ENCODE measurements at regions not wholly inside any gene's neighbourhood (a gene's known extent, or its start where the extent isn't known, plus 50 kb on each side); places are given as distances from the start of the nearest gene placed in this dataset.
"Not testable (repeated sequence)": the region's sequence is repeated elsewhere in the genome, so short reads cannot be mapped to it uniquely, and the experiment has no call there.

GRCh38 chr16:7953360-7953759 is 620.7 kb downstream of the RBFOX1 start:
- FAIRE-seq, result no peak
- DNase-seq (ENCODE audit: insufficient read length, low spot score), result no peak
- no peak for TF ChIP-seq POLR2A (IDR thresholded peaks at IDR 0.05; ENCODE audit: low read depth, low read length)

- FAIRE-seq (no peak), DNase-seq (ENCODE audit: insufficient read length, low spot score) (no peak)
- no peak for TF ChIP-seq POLR2A (IDR thresholded peaks at IDR 0.05; ENCODE audit: low read depth, low read length)
These were observed 613.5 kb downstream of the RBFOX1 start for GRCh38 chr16:7946142-7946541.

GRCh38 chr16:7938175-7938574 is 605.5 kb downstream of the RBFOX1 start:
- TF ChIP-seq POLR2A (IDR thresholded peaks at IDR 0.05; ENCODE audit: low read depth, low read length), result no peak
- FAIRE-seq (no peak), DNase-seq (ENCODE audit: insufficient read length, low spot score) (no peak)

- TF ChIP-seq POLR2A (IDR thresholded peaks at IDR 0.05; ENCODE audit: low read depth, low read length), result no peak
- DNase-seq (ENCODE audit: insufficient read length, low spot score) (no peak), FAIRE-seq (no peak)
These were observed 588.7 kb downstream of the RBFOX1 start for GRCh38 chr16:7921345-7921744.

- DNase-seq (ENCODE audit: insufficient read length, low spot score), result no peak
- TF ChIP-seq POLR2A (IDR thresholded peaks at IDR 0.05; ENCODE audit: low read depth, low read length), result no peak
- FAIRE-seq, result no peak
These were observed 587.1 kb downstream of the RBFOX1 start for GRCh38 chr16:7919782-7920181.

GRCh38 chr16:7914748-7915147 is 582.1 kb downstream of the RBFOX1 start:
- no peak for DNase-seq (ENCODE audit: insufficient read length, low spot score)
- no peak for FAIRE-seq
- no peak for TF ChIP-seq POLR2A (IDR thresholded peaks at IDR 0.05; ENCODE audit: low read depth, low read length)

GRCh38 chr16:7912132-7912531 is 579.5 kb downstream of the RBFOX1 start:
- no peak for DNase-seq (ENCODE audit: insufficient read length, low spot score)
- TF ChIP-seq POLR2A (IDR thresholded peaks at IDR 0.05; ENCODE audit: low read depth, low read length), result no peak
- no peak for FAIRE-seq

GRCh38 chr16:7910116-7910515 is 577.5 kb downstream of the RBFOX1 start:
- DNase-seq (ENCODE audit: insufficient read length, low spot score) (no peak), FAIRE-seq (no peak)
- TF ChIP-seq POLR2A (IDR thresholded peaks at IDR 0.05; ENCODE audit: low read depth, low read length), result no peak

- FAIRE-seq, result no peak
- no peak for DNase-seq (ENCODE audit: insufficient read length, low spot score)
- TF ChIP-seq POLR2A (IDR thresholded peaks at IDR 0.05; ENCODE audit: low read depth, low read length), result no peak
These were observed 555.8 kb downstream of the RBFOX1 start for GRCh38 chr16:7888411-7888810.

- no peak for FAIRE-seq
- TF ChIP-seq POLR2A (IDR thresholded peaks at IDR 0.05; ENCODE audit: low read depth, low read length), result no peak
These were observed 554.7 kb downstream of the RBFOX1 start for GRCh38 chr16:7887316-7887715.

GRCh38 chr16:7871979-7872378 is 539.3 kb downstream of the RBFOX1 start:
- no peak for FAIRE-seq

More at GRCh38 chr16:7887316-7887715, 554.7 kb downstream of the RBFOX1 start:
- DNase-seq (ENCODE audit: insufficient read length, low spot score), result no peak

GRCh38 chr16:7871371-7871770 is 538.7 kb downstream of the RBFOX1 start:
- TF ChIP-seq POLR2A (IDR thresholded peaks at IDR 0.05; ENCODE audit: low read depth, low read length), result no peak
- no peak for DNase-seq (ENCODE audit: insufficient read length, low spot score)
- no peak for FAIRE-seq

More at GRCh38 chr16:7871979-7872378, 539.3 kb downstream of the RBFOX1 start:
- DNase-seq (ENCODE audit: insufficient read length, low spot score), result no peak
- no peak for TF ChIP-seq POLR2A (IDR thresholded peaks at IDR 0.05; ENCODE audit: low read depth, low read length)

GRCh38 chr16:7867831-7868230 is 535.2 kb downstream of the RBFOX1 start:
- no peak for TF ChIP-seq POLR2A (IDR thresholded peaks at IDR 0.05; ENCODE audit: low read depth, low read length)
- DNase-seq (ENCODE audit: insufficient read length, low spot score) (no peak), FAIRE-seq (no peak)

GRCh38 chr16:7866144-7866543 is 533.5 kb downstream of the RBFOX1 start:
- no peak for TF ChIP-seq POLR2A (IDR thresholded peaks at IDR 0.05; ENCODE audit: low read depth, low read length)
- FAIRE-seq, result no peak
- no peak for DNase-seq (ENCODE audit: insufficient read length, low spot score)

GRCh38 chr16:7865393-7865792 is 532.7 kb downstream of the RBFOX1 start:
- DNase-seq (ENCODE audit: insufficient read length, low spot score); FAIRE-seq: not testable (repeated sequence)

Measured in H54 (cell line).